ENCODE measurements at regions not wholly inside any gene's neighbourhood (a gene's known extent, or its start where the extent isn't known, plus 50 kb on each side); places are given as distances from the start of the nearest gene placed in this dataset.
"Not testable (repeated sequence)": the region's sequence is repeated elsewhere in the genome, so short reads cannot be mapped to it uniquely, and the experiment has no call there.

- DNase-seq, result no peak
These were observed 69.8 kb downstream of the IGSF1 start for GRCh38 chrX:131219271-131219670.

- peak; percentile 6 for DNase-seq
These were observed 71.1 kb downstream of the IGSF1 start for GRCh38 chrX:131217989-131218388.

- no peak for DNase-seq
These were observed 72.3 kb downstream of the IGSF1 start for GRCh38 chrX:131216828-131217227.

- no peak for DNase-seq
These were observed 75.7 kb downstream of the IGSF1 start for GRCh38 chrX:131213400-131213799.

- DNase-seq, result no peak
These were observed 86.3 kb downstream of the IGSF1 start for GRCh38 chrX:131202766-131203165.

GRCh38 chrX:131201986-131202385, 87.1 kb downstream of the IGSF1 start:
- no peak for DNase-seq

- no peak for DNase-seq
These were observed 90.0 kb downstream of the IGSF1 start for GRCh38 chrX:131199091-131199490.

- DNase-seq, result no peak
These were observed 101.9 kb downstream of the IGSF1 start for GRCh38 chrX:131187206-131187605.

GRCh38 chrX:131170148-131170547, 112.0 kb downstream of the ARHGAP36 start:
- no peak for DNase-seq

GRCh38 chrX:131163645-131164044, 105.5 kb downstream of the ARHGAP36 start:
- DNase-seq, result not testable (repeated sequence)

GRCh38 chrX:131157656-131158055, 99.5 kb downstream of the ARHGAP36 start:
- not testable (repeated sequence) for DNase-seq

GRCh38 chrX:131146702-131147101, 88.6 kb downstream of the ARHGAP36 start:
- DNase-seq, result no peak
